ENCODE measurements at regions not wholly inside any gene's neighbourhood (a gene's known extent, or its start where the extent isn't known, plus 50 kb on each side); places are given as distances from the start of the nearest gene placed in this dataset.

GRCh38 chr18:50475538-50476193, 84.2 kb upstream of the MAPK4 start:
- no peak for DNase-seq (ENCODE audit: low read depth in 2 of 2)

DNA sequence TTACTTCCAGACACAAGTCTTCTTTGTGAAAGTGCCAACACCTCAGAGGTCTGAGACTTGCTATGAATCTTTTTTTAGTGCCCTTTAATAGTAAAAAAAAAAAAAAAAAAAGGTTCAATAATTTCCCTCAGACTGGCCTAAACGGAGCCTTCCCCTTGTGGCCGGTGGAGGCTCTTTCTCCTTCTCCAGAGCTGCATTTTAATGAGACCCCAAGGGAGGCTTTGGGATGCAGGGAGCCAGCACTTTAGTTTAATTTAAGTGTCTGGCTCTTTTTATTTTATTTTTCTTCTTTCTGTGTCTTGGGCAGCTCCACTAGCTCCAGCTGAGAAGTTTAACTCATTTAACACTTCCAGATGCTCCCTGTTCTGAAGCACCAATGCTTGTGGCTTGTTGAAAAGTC, 67.8 kb upstream of the MAPK4 start:
- DNase-seq (ENCODE audit: low read depth in 2 of 2): no peak

DNA sequence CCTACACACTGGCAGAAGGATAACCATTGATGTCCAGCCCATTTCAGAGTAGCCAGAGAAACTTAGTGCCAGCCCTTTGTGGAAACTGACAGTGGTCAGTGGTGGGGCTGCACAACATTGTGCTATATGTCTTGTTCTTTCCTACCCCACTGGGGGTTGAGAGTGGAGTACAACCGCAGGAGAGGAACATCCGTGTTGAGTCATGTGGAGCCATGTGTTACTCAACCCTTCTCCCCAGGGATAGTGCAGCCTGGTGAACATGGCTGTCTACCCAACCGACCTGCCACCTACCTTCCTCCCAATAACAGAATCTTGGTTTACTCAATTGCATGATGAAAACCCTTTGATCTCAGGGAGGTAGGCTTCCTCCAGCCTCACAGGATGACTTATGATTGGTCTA, 65.3 kb upstream of the MAPK4 start:
- DNase-seq (ENCODE audit: low read depth in 2 of 2): no peak

- no peak for DNase-seq (ENCODE audit: low read depth in 2 of 2)
These were observed 53.5 kb upstream of the MAPK4 start for GRCh38 chr18:50506362-50506761.

DNA sequence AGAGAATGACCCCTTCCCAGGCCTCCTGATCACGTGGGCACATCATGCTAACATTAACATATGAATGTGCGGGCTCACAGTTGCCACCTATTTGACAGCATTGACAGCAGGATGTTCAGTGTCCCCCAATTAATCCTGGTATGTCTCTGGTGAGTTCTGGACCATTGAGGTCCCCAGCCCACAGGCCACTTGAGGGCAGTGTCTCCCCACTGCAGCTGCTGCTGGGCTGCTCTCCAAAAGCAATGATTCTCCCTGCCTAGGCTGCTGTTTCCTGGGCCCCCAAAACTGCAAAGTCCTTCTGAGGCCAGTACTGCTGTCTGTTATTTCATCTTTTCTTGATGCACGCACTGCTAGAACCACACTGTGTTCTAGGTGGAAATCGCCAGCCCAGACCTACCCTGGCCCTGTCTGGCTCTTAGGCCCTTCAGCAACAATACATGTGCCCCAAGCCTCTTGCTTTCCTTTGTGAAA, 52.7 kb upstream of the MAPK4 start:
- peak; percentile 5 to 7 for DNase-seq (ENCODE audit: low read depth in 2 of 2)

DNA sequence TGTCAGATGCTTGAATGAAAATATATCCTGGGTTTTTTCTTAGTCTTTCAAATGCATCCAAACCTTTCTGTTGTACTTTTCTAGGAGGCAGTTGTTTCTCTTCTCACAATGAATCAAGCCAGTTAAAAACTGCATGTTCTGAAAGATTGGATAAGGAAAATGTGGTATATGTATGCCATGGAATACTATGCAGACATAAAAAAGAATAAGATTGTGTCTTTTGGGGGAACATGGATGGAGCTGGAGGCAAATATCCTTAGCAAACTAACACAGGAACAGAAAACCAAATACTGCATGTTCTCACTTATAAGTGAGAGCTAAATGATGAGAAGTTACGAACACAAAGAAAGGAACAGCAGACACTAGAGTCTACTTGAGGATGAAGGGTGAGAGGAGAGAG, 51.7 kb upstream of the MAPK4 start:
- no peak for DNase-seq (ENCODE audit: low read depth in 2 of 2)

DNA sequence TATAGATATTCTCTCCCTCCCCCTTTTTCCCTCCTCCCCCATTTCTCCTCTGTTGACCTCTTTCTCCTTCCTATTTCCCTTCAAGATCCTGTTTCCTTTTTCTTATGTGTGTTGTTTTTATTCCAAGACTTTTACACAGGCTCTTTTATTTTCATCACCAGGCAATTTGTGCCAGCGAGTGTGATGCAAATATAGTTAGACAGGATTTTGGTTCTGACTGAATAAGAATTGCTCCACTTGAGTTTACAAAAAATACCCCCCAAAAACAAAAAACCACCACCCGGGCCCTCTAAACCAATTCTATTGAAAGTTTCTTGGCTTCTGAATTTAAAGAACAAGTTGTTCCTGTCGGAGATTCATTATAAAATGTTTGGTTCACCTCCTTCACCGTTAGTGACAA, 50.9 kb upstream of the MAPK4 start:
- DNase-seq (ENCODE audit: low read depth in 2 of 2): no peak
